GM21447 (cell line): ENCODE measurements at regions not wholly inside any gene's neighbourhood (a gene's known extent, or its start where the extent isn't known, plus 50 kb on each side); places are given as distances from the start of the nearest gene placed in this dataset.
"Not testable (repeated sequence)": the region's sequence is repeated elsewhere in the genome, so short reads cannot be mapped to it uniquely, and the experiment has no call there.

Source experiments
- ATAC-seq: cut with Tn5 transposase; IDR thresholded peaks from one replicate; pipeline ENCODE4 v1.9.1; 2021; ENCODE audit not compliant: unreplicated experiment

GRCh38 chr14:27338012-27338411 lies 740.2 kb upstream of the NOVA1 start:
- no peak for ATAC-seq

- ATAC-seq = not testable (repeated sequence)
These were observed 765.2 kb upstream of the NOVA1 start for GRCh38 chr14:27363036-27363435.

- no peak for ATAC-seq
These were observed 768.8 kb upstream of the NOVA1 start for GRCh38 chr14:27366596-27366995.

GRCh38 chr14:27367345-27367744 lies 769.5 kb upstream of the NOVA1 start:
- ATAC-seq = no peak

GRCh38 chr14:27370074-27370473 lies 772.2 kb upstream of the NOVA1 start:
- ATAC-seq = no peak

- ATAC-seq = no peak
These were observed 772.9 kb upstream of the NOVA1 start for GRCh38 chr14:27370775-27371174.

- no peak for ATAC-seq
These were observed 773.4 kb upstream of the NOVA1 start for GRCh38 chr14:27371209-27371608.

GRCh38 chr14:27371868-27372267 lies 774.0 kb upstream of the NOVA1 start:
- ATAC-seq = no peak

GRCh38 chr14:27372771-27373170 lies 774.9 kb upstream of the NOVA1 start:
- no peak for ATAC-seq

- ATAC-seq = no peak
These were observed 786.3 kb upstream of the NOVA1 start for GRCh38 chr14:27384124-27384523.

- no peak for ATAC-seq
These were observed 788.6 kb upstream of the NOVA1 start for GRCh38 chr14:27386391-27386790.

- no peak for ATAC-seq
These were observed 789.6 kb upstream of the NOVA1 start for GRCh38 chr14:27387463-27387862.

- no peak for ATAC-seq
These were observed 791.6 kb upstream of the NOVA1 start for GRCh38 chr14:27389402-27389801.

- ATAC-seq = no peak
These were observed 792.3 kb upstream of the NOVA1 start for GRCh38 chr14:27390155-27390554.

- no peak for ATAC-seq
These were observed 793.5 kb upstream of the NOVA1 start for GRCh38 chr14:27391331-27391730.

- ATAC-seq = no peak
These were observed 794.3 kb upstream of the NOVA1 start for GRCh38 chr14:27392153-27392552.

GRCh38 chr14:27409944-27410343 lies 812.1 kb upstream of the NOVA1 start:
- ATAC-seq = no peak

- ATAC-seq = no peak
These were observed 813.1 kb upstream of the NOVA1 start for GRCh38 chr14:27410981-27411380.

- ATAC-seq = no peak
These were observed 830.0 kb upstream of the NOVA1 start for GRCh38 chr14:27427796-27428195.

GRCh38 chr14:27435923-27436670 lies 838.3 kb upstream of the NOVA1 start:
- no peak for ATAC-seq

- no peak for ATAC-seq
These were observed 886.8 kb upstream of the NOVA1 start for GRCh38 chr14:27484633-27485032.

- no peak for ATAC-seq
These were observed 887.4 kb upstream of the NOVA1 start for GRCh38 chr14:27485193-27485592.

GRCh38 chr14:27506272-27506671 lies 908.4 kb upstream of the NOVA1 start:
- no peak for ATAC-seq
